Mucosa of rectum (tissue), 2 donors: ENCODE measurements at regions not wholly inside any gene's neighbourhood (a gene's known extent, or its start where the extent isn't known, plus 50 kb on each side); places are given as distances from the start of the nearest gene placed in this dataset.

ENCODE experiments used
- H3K27ac ChIP-seq, 2 donors: one replicate each; pipeline ENCODE4 v1.7.0; 2013; ENCODE audit warnings: inconsistent platforms in 2 of 2, low read depth in 2 of 2, low read length in 2 of 2
- H3K27me3 ChIP-seq, 2 donors: one replicate each; pipeline ENCODE4 v1.7.0; 2013; ENCODE audit warnings: low read length in 2 of 2; ENCODE audit not compliant: control insufficient read depth in 2 of 2, insufficient read depth in 2 of 2
- H3K36me3 ChIP-seq, 2 donors: one replicate each; pipeline ENCODE4 v1.7.0; 2013; ENCODE audit warnings: low read length in 2 of 2; ENCODE audit not compliant: control insufficient read depth in 2 of 2, insufficient read depth in 2 of 2
- H3K4me1 ChIP-seq, 2 donors: one replicate each; pipeline ENCODE4 v1.7.0; 2013; ENCODE audit warnings: low read length in 2 of 2, mild to moderate bottlenecking in 1 of 2; ENCODE audit not compliant: control insufficient read depth in 2 of 2, insufficient read depth in 2 of 2
- H3K4me3 ChIP-seq, 2 donors: one replicate each; pipeline ENCODE4 v1.7.0; 2013; ENCODE audit warnings: low read length in 2 of 2
- H3K9ac ChIP-seq, 2 donors: one replicate each; pipeline ENCODE4 v1.7.0; 2013; ENCODE audit warnings: low read length in 2 of 2, low read depth in 1 of 2, mild to moderate bottlenecking in 1 of 2
- H3K9me3 ChIP-seq, 2 donors: one replicate each; pipeline ENCODE4 v1.7.0; 2013; ENCODE audit warnings: low read length in 2 of 2; ENCODE audit not compliant: control insufficient read depth in 2 of 2
- donor health status: healthy.
- donor health status: Normal muscosa, but diverticular disease.

DNA sequence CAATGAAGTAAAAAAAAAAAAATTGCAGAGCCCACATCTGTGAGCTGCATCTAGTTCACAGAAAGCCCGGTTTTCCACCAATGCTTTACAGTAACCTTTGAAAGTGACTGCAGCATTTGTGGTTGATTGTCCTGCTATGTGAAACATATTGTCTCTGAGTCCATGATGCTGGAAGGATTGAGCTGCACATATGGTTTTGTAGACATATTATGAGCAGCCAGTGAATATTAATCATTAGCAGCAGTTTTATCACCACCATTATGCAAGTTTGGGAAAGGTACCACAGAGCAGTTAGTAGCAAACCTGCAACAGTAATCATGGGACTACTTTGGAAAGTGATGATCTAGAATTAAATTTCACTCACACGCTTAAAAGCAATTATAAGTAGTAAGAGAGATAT, 151.5 kb upstream of the PRICKLE1 start:
- H3K27me3 ChIP-seq: no peaks in the 10 kb centered on the region
- H3K4me3 ChIP-seq: no peak overlapping the region
- no peaks in the 10 kb centered on the region for H3K36me3 ChIP-seq
- no peaks in the 10 kb centered on the region for H3K9me3 ChIP-seq
- H3K9ac ChIP-seq: no peak overlapping the region
- H3K27ac ChIP-seq: no peak overlapping the region
- H3K4me1 ChIP-seq: no peaks in the 10 kb centered on the region

DNA sequence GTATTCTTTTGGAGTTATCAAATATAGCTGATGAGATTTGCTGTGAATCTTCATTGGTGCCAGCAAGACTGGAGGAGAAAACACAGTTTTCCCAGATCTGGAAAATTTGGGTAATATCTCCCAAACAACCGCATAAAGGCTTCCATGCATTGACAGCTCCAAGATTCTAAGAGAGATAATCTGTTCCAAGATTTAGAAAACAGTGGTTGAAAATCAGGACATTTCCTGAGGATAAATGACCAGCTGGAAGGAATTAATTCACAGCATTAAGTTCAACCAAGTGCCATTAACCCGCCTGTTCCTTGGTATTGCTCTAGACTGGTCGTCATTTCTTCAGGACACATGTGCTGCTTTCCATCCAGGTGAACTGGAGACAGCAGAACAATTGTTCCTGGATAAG, 147.9 kb upstream of the PRICKLE1 start:
- Histone ChIP-seq H3K27ac (no peak overlapping the region), H3K4me3 (no peak overlapping the region), H3K36me3 (no peaks in the 10 kb centered on the region), H3K27me3 (no peaks in the 10 kb centered on the region), H3K4me1 (no peaks in the 10 kb centered on the region), H3K9ac (no peak overlapping the region), H3K9me3 (no peaks in the 10 kb centered on the region)

DNA sequence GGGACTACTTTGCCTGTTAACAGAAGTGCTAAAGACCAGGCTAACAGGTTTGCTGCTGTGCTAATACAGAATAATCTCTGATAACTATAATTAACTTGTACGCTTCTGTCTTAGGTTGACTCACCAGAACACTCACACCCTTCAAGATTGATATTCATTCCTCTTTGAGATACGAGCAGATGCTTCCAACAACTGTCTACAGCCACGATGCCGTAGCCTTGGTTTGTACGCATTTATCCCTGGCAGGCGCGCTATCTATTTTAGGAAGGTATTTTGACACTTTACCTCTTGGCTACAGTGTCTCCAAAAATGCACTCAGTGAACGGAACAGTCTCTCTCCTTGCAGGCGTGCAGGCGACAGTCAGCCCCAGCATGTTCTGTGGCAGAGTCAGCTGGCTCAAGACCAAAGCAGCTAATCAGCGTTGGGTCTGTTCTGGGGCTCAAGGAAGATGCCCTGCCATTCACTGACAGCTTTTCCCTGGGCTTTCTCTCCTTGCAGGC, 146.4 kb upstream of the PRICKLE1 start:
- no peak overlapping the region for H3K4me3 ChIP-seq
- no peaks in the 10 kb centered on the region for H3K27me3 ChIP-seq
- no peaks in the 10 kb centered on the region for H3K36me3 ChIP-seq
- H3K9me3 ChIP-seq: no peaks in the 10 kb centered on the region
- H3K4me1 ChIP-seq: no peaks in the 10 kb centered on the region
- H3K9ac ChIP-seq: no peak overlapping the region
- no peak overlapping the region for H3K27ac ChIP-seq

DNA sequence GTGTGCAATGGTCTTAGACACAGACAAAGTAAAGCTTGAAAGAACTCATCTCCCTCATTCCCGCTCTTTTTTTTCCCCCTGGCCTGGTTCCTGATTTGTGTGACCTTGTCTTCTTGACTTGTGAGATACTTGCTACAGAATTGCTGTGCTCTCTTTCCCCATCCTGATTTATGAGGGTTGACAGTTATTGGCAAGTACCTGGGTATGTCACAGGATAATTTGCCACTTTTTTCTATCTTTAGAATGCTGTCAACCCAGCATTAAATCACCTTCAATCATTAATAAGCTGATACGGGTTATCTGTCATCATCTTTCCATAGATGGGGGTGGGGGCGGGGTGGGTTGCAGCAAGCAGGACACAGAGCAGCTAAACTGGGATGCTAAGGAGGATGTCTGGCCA, 144.4 kb upstream of the PRICKLE1 start:
- Histone ChIP-seq H3K36me3 (no peaks in the 10 kb centered on the region), H3K9ac (no peak overlapping the region), H3K4me3 (no peak overlapping the region), H3K27me3 (no peaks in the 10 kb centered on the region), H3K9me3 (no peaks in the 10 kb centered on the region), H3K4me1 (no peaks in the 10 kb centered on the region), H3K27ac (no peak overlapping the region)

DNA sequence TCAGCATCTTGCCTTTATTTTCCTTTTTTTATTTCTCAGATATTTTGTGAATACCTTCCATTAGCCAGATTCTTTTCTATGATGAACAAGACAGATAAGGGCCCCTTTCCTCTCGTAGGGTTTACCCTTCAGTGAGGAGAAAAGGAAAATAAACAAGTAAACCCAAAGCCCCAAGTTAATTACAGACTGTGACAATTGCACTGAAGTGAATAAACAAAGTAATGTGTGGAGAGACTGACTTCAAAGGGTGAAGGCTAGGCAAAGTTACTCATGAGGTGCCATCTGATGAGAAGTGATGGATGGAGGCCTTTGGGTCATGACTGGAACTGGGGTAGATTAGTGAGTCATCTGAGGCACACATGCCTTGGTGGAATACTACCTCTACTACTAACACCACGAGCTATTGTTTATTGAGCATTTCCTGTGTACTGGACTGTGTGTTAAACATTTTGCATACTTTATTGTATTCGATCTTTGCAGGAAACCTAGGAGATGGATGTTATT, 143.4 kb upstream of the PRICKLE1 start:
- Histone ChIP-seq H3K4me3 (no peak overlapping the region), H3K9me3 (no peaks in the 10 kb centered on the region), H3K36me3 (no peaks in the 10 kb centered on the region), H3K27ac (no peak overlapping the region), H3K4me1 (no peaks in the 10 kb centered on the region), H3K27me3 (no peaks in the 10 kb centered on the region), H3K9ac (no peak overlapping the region)

DNA sequence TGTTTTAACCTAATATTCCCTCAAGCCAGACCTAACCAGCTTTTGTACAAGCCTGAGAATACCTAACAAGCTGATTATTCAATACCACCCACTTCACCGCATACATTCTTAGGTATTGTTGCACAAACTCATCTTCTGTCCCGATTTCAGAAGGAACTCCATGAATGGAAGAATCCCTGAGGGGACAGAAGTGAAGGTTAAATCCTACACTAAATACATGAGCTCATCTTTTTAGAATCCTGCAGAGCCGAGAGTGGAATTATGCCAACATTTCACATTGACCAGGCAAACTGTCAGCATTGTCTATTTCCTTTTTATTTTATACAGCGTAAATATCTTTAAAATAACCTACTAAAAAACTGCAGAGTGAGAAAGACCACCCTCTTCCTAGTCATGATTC, 140.7 kb upstream of the PRICKLE1 start:
- H3K4me1 ChIP-seq: no peaks in the 10 kb centered on the region
- no peaks in the 10 kb centered on the region for H3K36me3 ChIP-seq
- no peaks in the 10 kb centered on the region for H3K9me3 ChIP-seq
- no peak overlapping the region for H3K9ac ChIP-seq
- no peak overlapping the region for H3K4me3 ChIP-seq
- H3K27me3 ChIP-seq: no peaks in the 10 kb centered on the region
- no peak overlapping the region for H3K27ac ChIP-seq

DNA sequence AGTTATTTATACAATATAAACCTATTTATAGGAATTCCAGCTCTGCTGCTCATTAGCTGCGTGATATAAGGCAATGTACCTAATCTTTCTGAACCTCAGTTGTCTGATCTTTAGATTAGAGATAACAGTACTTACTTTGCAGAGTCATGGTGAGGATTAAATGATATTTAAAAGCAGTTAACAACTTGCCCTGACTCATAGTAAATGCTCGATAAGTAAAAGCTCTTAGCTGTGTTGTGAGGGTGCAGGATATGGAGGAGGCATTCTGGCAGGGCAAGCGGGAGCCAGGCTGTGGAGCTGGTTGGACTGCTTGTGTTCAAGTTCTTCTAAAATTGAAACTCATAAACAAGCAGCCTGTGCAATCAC, 140.0 kb upstream of the PRICKLE1 start:
- Histone ChIP-seq H3K27ac (no peak overlapping the region), H3K4me1 (no peaks in the 10 kb centered on the region), H3K9me3 (no peaks in the 10 kb centered on the region), H3K27me3 (no peaks in the 10 kb centered on the region), H3K4me3 (no peak overlapping the region), H3K9ac (no peak overlapping the region), H3K36me3 (no peaks in the 10 kb centered on the region)

DNA sequence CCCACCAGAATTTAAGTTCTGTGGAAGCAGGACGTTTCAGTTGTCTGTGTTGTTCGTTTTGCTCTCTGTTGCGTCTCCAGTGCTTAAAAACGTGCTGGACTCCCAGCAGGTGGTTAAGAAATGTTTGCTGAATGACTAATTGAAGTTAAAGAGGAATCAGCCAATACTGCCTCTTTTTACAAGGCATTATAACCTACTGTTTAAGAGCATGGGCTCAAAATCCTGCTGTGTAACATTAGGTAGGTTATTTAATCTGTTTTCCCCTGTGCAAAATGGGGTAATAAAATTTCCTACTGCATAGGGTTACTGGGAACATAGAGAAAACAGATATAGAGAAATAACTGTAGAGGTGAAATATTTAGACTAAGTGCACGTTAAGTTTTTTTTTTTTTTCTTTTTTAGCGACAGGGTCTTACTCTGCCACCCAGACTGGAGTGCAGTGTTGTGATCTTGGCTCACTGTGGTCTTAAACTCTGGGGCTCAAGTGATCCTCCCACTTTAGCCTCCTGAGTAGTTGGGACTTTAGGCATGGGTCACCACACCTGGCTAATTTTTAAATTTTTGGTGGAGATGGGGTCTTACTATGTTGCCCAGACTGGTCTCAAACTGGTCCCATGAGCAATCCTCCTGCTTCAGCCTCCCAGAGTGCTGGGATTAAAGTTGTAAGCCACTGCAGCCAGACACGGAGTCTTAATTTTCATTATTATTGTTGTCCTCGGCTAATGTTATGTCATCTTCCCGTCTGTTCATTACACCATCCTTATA, 139.4 kb upstream of the PRICKLE1 start:
- H3K4me1 ChIP-seq: no peaks in the 10 kb centered on the region
- H3K27ac ChIP-seq: no peak overlapping the region
- no peaks in the 10 kb centered on the region for H3K27me3 ChIP-seq
- H3K36me3 ChIP-seq: no peaks in the 10 kb centered on the region
- no peak overlapping the region for H3K4me3 ChIP-seq
- H3K9ac ChIP-seq: no peak overlapping the region
- H3K9me3 ChIP-seq: no peaks in the 10 kb centered on the region

DNA sequence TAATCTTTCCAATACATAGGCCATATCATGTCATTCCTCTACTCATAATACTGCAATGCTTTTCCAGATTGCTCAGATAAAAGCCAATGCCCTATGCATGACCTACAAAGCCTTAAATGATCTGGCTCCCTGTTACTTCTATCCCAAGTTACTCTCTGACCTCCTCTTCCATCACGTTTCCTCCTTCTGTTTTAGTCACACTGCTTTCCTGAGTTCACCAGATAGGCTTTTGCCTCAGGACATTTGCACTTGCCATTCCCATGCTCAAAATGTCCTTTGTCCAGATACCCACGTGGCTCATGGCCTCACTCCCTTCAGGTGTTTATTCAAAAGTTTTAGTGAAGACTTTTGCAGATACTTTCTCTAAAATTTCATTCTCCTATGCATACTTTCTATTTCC, 138.7 kb upstream of the PRICKLE1 start:
- no peaks in the 10 kb centered on the region for H3K9me3 ChIP-seq
- H3K27ac ChIP-seq: no peak overlapping the region
- H3K4me3 ChIP-seq: no peak overlapping the region
- H3K27me3 ChIP-seq: no peaks in the 10 kb centered on the region
- H3K4me1 ChIP-seq: no peaks in the 10 kb centered on the region
- no peak overlapping the region for H3K9ac ChIP-seq
- H3K36me3 ChIP-seq: no peaks in the 10 kb centered on the region

DNA sequence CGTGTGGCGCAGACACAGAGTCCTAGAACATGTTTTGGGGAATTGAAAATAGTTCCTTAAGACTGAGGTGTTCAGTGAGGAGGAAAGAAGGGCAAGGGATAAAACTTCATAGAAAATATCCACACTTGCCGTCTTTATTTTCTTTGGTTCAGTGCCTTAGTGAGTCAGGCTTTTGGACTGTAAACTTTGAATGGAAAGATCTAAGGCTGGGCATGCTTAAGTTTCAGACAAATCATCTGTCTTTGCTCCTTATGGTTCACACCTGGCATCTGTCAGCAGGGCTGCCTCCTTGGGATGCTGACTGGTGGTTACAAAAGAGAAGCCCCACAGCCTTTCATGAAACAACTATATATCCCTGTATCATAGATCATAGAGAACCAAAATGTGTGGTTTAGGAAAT, 136.3 kb upstream of the PRICKLE1 start:
- Histone ChIP-seq H3K36me3 (no peaks in the 10 kb centered on the region), H3K9ac (no peak overlapping the region), H3K27me3 (no peaks in the 10 kb centered on the region), H3K4me1 (no peaks in the 10 kb centered on the region), H3K9me3 (no peaks in the 10 kb centered on the region), H3K4me3 (no peak overlapping the region), H3K27ac (no peak overlapping the region)
